GM19238 (cell line): ENCODE measurements at regions not wholly inside any gene's neighbourhood (a gene's known extent, or its start where the extent isn't known, plus 50 kb on each side); places are given as distances from the start of the nearest gene placed in this dataset.
"Not testable (repeated sequence)": the region's sequence is repeated elsewhere in the genome, so short reads cannot be mapped to it uniquely, and the experiment has no call there.

Experiments
- DNase-seq: peaks from one replicate; pipeline ENCODE4 v3.0.0; 2011; ENCODE audit warnings: low spot score; ENCODE audit not compliant: insufficient read length

GRCh38 chr9:41839786-41840185 lies 289.4 kb downstream of the CNTNAP3B start:
- not testable (repeated sequence) for DNase-seq

- DNase-seq: not testable (repeated sequence)
Measured at GRCh38 chr9:41838953-41839352, 290.3 kb downstream of the CNTNAP3B start.

- not testable (repeated sequence) for DNase-seq
Measured at GRCh38 chr9:41838562-41838851, 290.7 kb downstream of the CNTNAP3B start.

- DNase-seq: not testable (repeated sequence)
Measured at GRCh38 chr9:41837684-41838561, 291.3 kb downstream of the CNTNAP3B start.

GRCh38 chr9:41833108-41833507 lies 296.1 kb downstream of the CNTNAP3B start:
- DNase-seq: not testable (repeated sequence)

GRCh38 chr9:41824723-41825122 lies 304.5 kb downstream of the CNTNAP3B start:
- not testable (repeated sequence) for DNase-seq

- DNase-seq: not testable (repeated sequence)
Measured at GRCh38 chr9:41802706-41803105, 326.5 kb downstream of the CNTNAP3B start.

- DNase-seq: not testable (repeated sequence)
Measured at GRCh38 chr9:41798684-41799083, 330.5 kb downstream of the CNTNAP3B start.

- not testable (repeated sequence) for DNase-seq
Measured at GRCh38 chr9:41790719-41791363, 338.4 kb downstream of the CNTNAP3B start.

- not testable (repeated sequence) for DNase-seq
Measured at GRCh38 chr9:41790007-41790406, 339.2 kb downstream of the CNTNAP3B start.

- DNase-seq: not testable (repeated sequence)
Measured at GRCh38 chr9:41789387-41789786, 339.8 kb downstream of the CNTNAP3B start.

GRCh38 chr9:41787951-41788350 lies 341.3 kb downstream of the CNTNAP3B start:
- DNase-seq: not testable (repeated sequence)

- not testable (repeated sequence) for DNase-seq
Measured at GRCh38 chr9:41787270-41787669, 342.0 kb downstream of the CNTNAP3B start.

GRCh38 chr9:41784006-41784405 lies 345.2 kb downstream of the CNTNAP3B start:
- DNase-seq: not testable (repeated sequence)

GRCh38 chr9:41783070-41783810 lies 346.0 kb downstream of the CNTNAP3B start:
- not testable (repeated sequence) for DNase-seq

GRCh38 chr9:41781899-41782298 lies 347.3 kb downstream of the CNTNAP3B start:
- not testable (repeated sequence) for DNase-seq

- DNase-seq: not testable (repeated sequence)
Measured at GRCh38 chr9:41779897-41780406, 349.3 kb downstream of the CNTNAP3B start.

GRCh38 chr9:41779192-41779591 lies 350.0 kb downstream of the CNTNAP3B start:
- not testable (repeated sequence) for DNase-seq

- not testable (repeated sequence) for DNase-seq
Measured at GRCh38 chr9:41778535-41779071, 350.6 kb downstream of the CNTNAP3B start.

GRCh38 chr9:41777536-41777935 lies 351.7 kb downstream of the CNTNAP3B start:
- not testable (repeated sequence) for DNase-seq

GRCh38 chr9:41772541-41772940 lies 356.7 kb downstream of the CNTNAP3B start:
- not testable (repeated sequence) for DNase-seq
